GM21367 (cell line): ENCODE measurements at regions not wholly inside any gene's neighbourhood (a gene's known extent, or its start where the extent isn't known, plus 50 kb on each side); places are given as distances from the start of the nearest gene placed in this dataset.
"Not testable (repeated sequence)": the region's sequence is repeated elsewhere in the genome, so short reads cannot be mapped to it uniquely, and the experiment has no call there.

Experiments used
- ATAC-seq: cut with Tn5 transposase; IDR thresholded peaks from one replicate; pipeline ENCODE4 v1.9.1; 2021; ENCODE audit not compliant: unreplicated experiment

- ATAC-seq: no peak
Observed at GRCh38 chr6:135703007-135703406, 148.5 kb upstream of the PDE7B start.

GRCh38 chr6:135703621-135704020 is 147.9 kb upstream of the PDE7B start:
- peak; percentile 91 for ATAC-seq

GRCh38 chr6:135707426-135707825 is 144.1 kb upstream of the PDE7B start:
- ATAC-seq: no peak

- ATAC-seq: no peak
Observed at GRCh38 chr6:135710042-135710441, 141.5 kb upstream of the PDE7B start.

GRCh38 chr6:135722190-135722589 is 129.3 kb upstream of the PDE7B start:
- no peak for ATAC-seq

GRCh38 chr6:135722679-135723078 is 128.8 kb upstream of the PDE7B start:
- no peak for ATAC-seq

- ATAC-seq: no peak
Observed at GRCh38 chr6:135728589-135728988, 122.9 kb upstream of the PDE7B start.

- ATAC-seq: no peak
Observed at GRCh38 chr6:135731116-135731515, 120.4 kb upstream of the PDE7B start.

- not testable (repeated sequence) for ATAC-seq
Observed at GRCh38 chr6:135736351-135736750, 115.2 kb upstream of the PDE7B start.

GRCh38 chr6:135738636-135739035 is 112.9 kb upstream of the PDE7B start:
- ATAC-seq: no peak

GRCh38 chr6:135739288-135739687 is 112.2 kb upstream of the PDE7B start:
- no peak for ATAC-seq

GRCh38 chr6:135740580-135740979 is 110.9 kb upstream of the PDE7B start:
- no peak for ATAC-seq

GRCh38 chr6:135743476-135743875 is 108.0 kb upstream of the PDE7B start:
- no peak for ATAC-seq

- ATAC-seq: no peak
Observed at GRCh38 chr6:135748189-135748588, 103.3 kb upstream of the PDE7B start.

- ATAC-seq: no peak
Observed at GRCh38 chr6:135750081-135750480, 101.4 kb upstream of the PDE7B start.

- ATAC-seq: no peak
Observed at GRCh38 chr6:135753196-135753595, 98.3 kb upstream of the PDE7B start.

GRCh38 chr6:135759831-135760230 is 91.7 kb upstream of the PDE7B start:
- ATAC-seq: no peak

- ATAC-seq: no peak
Observed at GRCh38 chr6:135774006-135774405, 77.5 kb upstream of the PDE7B start.

- ATAC-seq: no peak
Observed at GRCh38 chr6:135779213-135779612, 72.3 kb upstream of the PDE7B start.

GRCh38 chr6:135780326-135780725 is 71.2 kb upstream of the PDE7B start:
- ATAC-seq: no peak

- ATAC-seq: no peak
Observed at GRCh38 chr6:135782546-135782945, 69.0 kb upstream of the PDE7B start.

GRCh38 chr6:135784507-135784906 is 67.0 kb upstream of the PDE7B start:
- no peak for ATAC-seq

- ATAC-seq: no peak
Observed at GRCh38 chr6:135789375-135790050, 62.0 kb upstream of the PDE7B start.
